IMR-90 (cell line): ENCODE measurements at regions not wholly inside any gene's neighbourhood (a gene's known extent, or its start where the extent isn't known, plus 50 kb on each side); places are given as distances from the start of the nearest gene placed in this dataset.

Source experiments
- MAZ ChIP-seq: IDR thresholded peaks from 2 replicates; pipeline ENCODE4 v1.6.1; 2012; ENCODE audit warnings: low read depth, mild to moderate bottlenecking, low read length, improper control_type of control experiment, moderate library complexity, borderline replicate concordance
- MXI1 ChIP-seq: IDR thresholded peaks from 2 replicates; pipeline ENCODE4 v1.6.1; 2012; ENCODE audit warnings: low read depth, mild to moderate bottlenecking, low read length, moderate library complexity, borderline replicate concordance
- NFE2L2 ChIP-seq: fragments of 150-350 bp; IDR thresholded peaks from 2 replicates; pipeline ENCODE4 v1.6.1; 2016; ENCODE audit warnings: low read depth, mild to moderate bottlenecking, low read length
- POLR2A ChIP-seq: IDR thresholded peaks from 2 replicates; pipeline ENCODE4 v1.6.1; 2012; ENCODE audit warnings: mild to moderate bottlenecking, low read depth, low read length
- RAD21 ChIP-seq: IDR thresholded peaks from 2 replicates; pipeline ENCODE4 v1.6.1; 2012; ENCODE audit warnings: low read length, improper control_type of control experiment
- SMC3 ChIP-seq: fragments of 150-350 bp; IDR thresholded peaks from 2 replicates; pipeline ENCODE4 v1.6.1; 2016; ENCODE audit warnings: low read depth, mild to moderate bottlenecking, antibody characterized with exemption, low read length, moderate library complexity
- TF ChIP-seq, protein P1 (sequence below): fragments of 150-350 bp; IDR thresholded peaks from 2 replicates; pipeline ENCODE4 v1.6.1; 2016; ENCODE audit warnings: low read depth, mild to moderate bottlenecking, low read length, moderate library complexity, borderline replicate concordance
- TF ChIP-seq, protein P2 (sequence below): conservative IDR thresholded peaks from 2 replicates; pipeline ENCODE4 v1.5.1; 2012; ENCODE audit warnings: mild to moderate bottlenecking, low read depth, low read length, improper control_type of control experiment

DNA sequence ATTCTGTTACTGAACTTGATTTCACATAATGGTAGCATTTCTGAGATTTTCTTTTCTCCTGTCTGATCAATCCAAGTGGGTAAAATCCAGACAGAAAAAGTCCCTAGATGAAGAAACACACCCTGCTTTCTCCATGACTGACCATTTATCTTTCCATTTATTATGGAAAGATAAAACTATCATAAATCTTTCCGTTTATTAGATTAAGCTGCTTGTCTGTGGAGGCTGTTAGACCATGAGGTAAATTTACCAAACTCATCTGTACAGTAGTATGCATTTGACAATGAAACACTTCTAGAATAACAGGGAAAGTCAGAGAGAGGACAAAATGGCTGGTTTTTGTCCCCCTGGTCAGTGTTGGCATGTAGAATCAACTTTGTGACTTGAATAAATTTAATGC is 491.2 kb upstream of the SEMA6A start:
- TF ChIP-seq SMC3 = no peak
- TF ChIP-seq, protein P1, sequence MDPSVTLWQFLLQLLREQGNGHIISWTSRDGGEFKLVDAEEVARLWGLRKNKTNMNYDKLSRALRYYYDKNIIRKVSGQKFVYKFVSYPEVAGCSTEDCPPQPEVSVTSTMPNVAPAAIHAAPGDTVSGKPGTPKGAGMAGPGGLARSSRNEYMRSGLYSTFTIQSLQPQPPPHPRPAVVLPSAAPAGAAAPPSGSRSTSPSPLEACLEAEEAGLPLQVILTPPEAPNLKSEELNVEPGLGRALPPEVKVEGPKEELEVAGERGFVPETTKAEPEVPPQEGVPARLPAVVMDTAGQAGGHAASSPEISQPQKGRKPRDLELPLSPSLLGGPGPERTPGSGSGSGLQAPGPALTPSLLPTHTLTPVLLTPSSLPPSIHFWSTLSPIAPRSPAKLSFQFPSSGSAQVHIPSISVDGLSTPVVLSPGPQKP = no peak
- no peak for TF ChIP-seq MXI1
- TF ChIP-seq, protein P2, sequence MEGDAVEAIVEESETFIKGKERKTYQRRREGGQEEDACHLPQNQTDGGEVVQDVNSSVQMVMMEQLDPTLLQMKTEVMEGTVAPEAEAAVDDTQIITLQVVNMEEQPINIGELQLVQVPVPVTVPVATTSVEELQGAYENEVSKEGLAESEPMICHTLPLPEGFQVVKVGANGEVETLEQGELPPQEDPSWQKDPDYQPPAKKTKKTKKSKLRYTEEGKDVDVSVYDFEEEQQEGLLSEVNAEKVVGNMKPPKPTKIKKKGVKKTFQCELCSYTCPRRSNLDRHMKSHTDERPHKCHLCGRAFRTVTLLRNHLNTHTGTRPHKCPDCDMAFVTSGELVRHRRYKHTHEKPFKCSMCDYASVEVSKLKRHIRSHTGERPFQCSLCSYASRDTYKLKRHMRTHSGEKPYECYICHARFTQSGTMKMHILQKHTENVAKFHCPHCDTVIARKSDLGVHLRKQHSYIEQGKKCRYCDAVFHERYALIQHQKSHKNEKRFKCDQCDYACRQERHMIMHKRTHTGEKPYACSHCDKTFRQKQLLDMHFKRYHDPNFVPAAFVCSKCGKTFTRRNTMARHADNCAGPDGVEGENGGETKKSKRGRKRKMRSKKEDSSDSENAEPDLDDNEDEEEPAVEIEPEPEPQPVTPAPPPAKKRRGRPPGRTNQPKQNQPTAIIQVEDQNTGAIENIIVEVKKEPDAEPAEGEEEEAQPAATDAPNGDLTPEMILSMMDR = no peak
- TF ChIP-seq POLR2A = no peak
- TF ChIP-seq MAZ = no peak
- TF ChIP-seq RAD21 = no peak
- TF ChIP-seq NFE2L2 = no peak
